OCI-LY1 (cell line): ENCODE measurements at regions not wholly inside any gene's neighbourhood (a gene's known extent, or its start where the extent isn't known, plus 50 kb on each side); places are given as distances from the start of the nearest gene placed in this dataset.

Source experiments
- H2AFZ ChIP-seq: fragments of 200-600 bp; sonication (generic), shearing (Covaris generic); 2 replicates; pipeline ENCODE4 v1.6.0; 2014; ENCODE audit warnings: antibody characterized with exemption, mild to moderate bottlenecking, low read length
- H3F3A ChIP-seq: fragments of 200-600 bp; sonication (generic), shearing (Covaris generic); 2 replicates; pipeline ENCODE4 v1.6.0; 2014; ENCODE audit warnings: mild to moderate bottlenecking, antibody characterized with exemption, low read length, moderate library complexity; ENCODE audit not compliant: insufficient read depth
- H3K27ac ChIP-seq: fragments of 200-600 bp; sonication (generic); 2 replicates; pipeline ENCODE4 v1.5.1; 2014; ENCODE audit warnings: low read length, mixed run types, mild to moderate bottlenecking, low read depth; ENCODE audit not compliant: poor library complexity, severe bottlenecking
- H3K27me3 ChIP-seq: fragments of 200-600 bp; sonication (generic); 2 replicates; pipeline ENCODE4 v1.6.0; 2014; ENCODE audit warnings: antibody characterized with exemption, mild to moderate bottlenecking, low read length, moderate library complexity; ENCODE audit not compliant: insufficient read depth
- H3K36me3 ChIP-seq: fragments of 200-600 bp; sonication (generic); 2 replicates; pipeline ENCODE4 v1.6.1; 2014; ENCODE audit warnings: mild to moderate bottlenecking, antibody characterized with exemption, low read length, moderate library complexity, mixed read lengths; ENCODE audit not compliant: insufficient read depth
- H3K4me1 ChIP-seq: fragments of 200-600 bp; sonication (generic); 2 replicates; pipeline ENCODE4 v1.5.1; 2014; ENCODE audit warnings: mild to moderate bottlenecking, low read length, moderate library complexity; ENCODE audit not compliant: insufficient read depth, severe bottlenecking
- H3K4me2 ChIP-seq: fragments of 200-600 bp; sonication (generic), shearing (Covaris generic); 2 replicates; pipeline ENCODE4 v1.6.1; 2014; ENCODE audit warnings: low read length
- H3K4me3 ChIP-seq: fragments of 200-600 bp; sonication (generic); 2 replicates; pipeline ENCODE4 v1.5.1; 2014; ENCODE audit warnings: low read length, low read depth, mild to moderate bottlenecking, mixed read lengths; ENCODE audit not compliant: poor library complexity, severe bottlenecking
- H3K79me2 ChIP-seq: fragments of 200-600 bp; shearing (Covaris generic); 2 replicates; pipeline ENCODE4 v1.6.1; 2016; ENCODE audit warnings: mixed run types, low read length, mixed read lengths; ENCODE audit not compliant: insufficient read depth
- H3K9ac ChIP-seq: fragments of 200-600 bp; sonication (generic), shearing (Covaris generic); 2 replicates; pipeline ENCODE4 v1.6.1; 2014; ENCODE audit warnings: mild to moderate bottlenecking, low read length, mixed read lengths
- H3K9me2 ChIP-seq: fragments of 200-600 bp; sonication (generic), shearing (Covaris generic); 2 replicates; pipeline ENCODE4 v1.6.1; 2014; ENCODE audit warnings: low read depth, mild to moderate bottlenecking, low read length, mixed read lengths
- H3K9me3 ChIP-seq: fragments of 200-600 bp; shearing (Covaris generic); 2 replicates; pipeline ENCODE4 v1.6.1; 2014; ENCODE audit warnings: low read length, mixed read lengths
- H4K20me1 ChIP-seq: fragments of 200-600 bp; sonication (generic), shearing (Covaris generic); 2 replicates; pipeline ENCODE4 v1.6.0; 2016; ENCODE audit warnings: mild to moderate bottlenecking, low read length; ENCODE audit not compliant: insufficient read depth
- CTCF ChIP-seq: fragments of 200-600 bp; sonication (generic), shearing (Covaris generic); IDR thresholded peaks from 2 replicates; pipeline ENCODE4 v1.5.1; 2017; ENCODE audit warnings: mild to moderate bottlenecking, antibody characterized with exemption, low read length, moderate library complexity, mixed read lengths
- EZH2 ChIP-seq: fragments of 200-600 bp; sonication (generic), shearing (Covaris generic); IDR thresholded peaks from 2 replicates; pipeline ENCODE4 v1.8.0; 2017; ENCODE audit warnings: borderline replicate concordance, mixed run types, mild to moderate bottlenecking, antibody characterized with exemption, low read length, moderate library complexity, mixed read lengths

- Histone ChIP-seq H3F3A (no peaks in the 10 kb centered on the region), H3K9me3 (no peaks in the 10 kb centered on the region), H3K9me2 (no peaks in the 10 kb centered on the region), H4K20me1 (no peaks in the 10 kb centered on the region), H3K4me3 (no peak overlapping the region), H3K79me2 (no peaks in the 10 kb centered on the region), H3K36me3 (no peaks in the 10 kb centered on the region), H3K27me3 (no peaks in the 10 kb centered on the region), H3K9ac (no peak overlapping the region), H3K27ac (no peak overlapping the region), H2AFZ (no peak overlapping the region), H3K4me1 (no peaks in the 10 kb centered on the region), H3K4me2 (no peak overlapping the region)
- TF ChIP-seq CTCF (no peak), EZH2 (no peak)
These were observed 326.1 kb upstream of the RTL1 start for GRCh38 chr14:101229666-101230065.

GRCh38 chr14:101230161-101230850 lies 326.8 kb upstream of the RTL1 start:
- Histone ChIP-seq H3K4me3 (no peak overlapping the region), H3K4me2 (no peak overlapping the region), H3F3A (no peaks in the 10 kb centered on the region), H4K20me1 (no peaks in the 10 kb centered on the region), H3K79me2 (no peaks in the 10 kb centered on the region), H3K9me2 (no peaks in the 10 kb centered on the region), H3K9ac (no peak overlapping the region), H3K27me3 (no peaks in the 10 kb centered on the region), H3K4me1 (no peaks in the 10 kb centered on the region), H3K27ac (no peak overlapping the region), H3K36me3 (no peaks in the 10 kb centered on the region), H2AFZ (no peak overlapping the region), H3K9me3 (no peaks in the 10 kb centered on the region)
- no peak for TF ChIP-seq EZH2
- no peak for TF ChIP-seq CTCF

- no peaks in the 10 kb centered on the region for H4K20me1 ChIP-seq
- H3K9ac ChIP-seq, result no peak overlapping the region
- H3K27me3 ChIP-seq, result no peaks in the 10 kb centered on the region
- no peaks in the 10 kb centered on the region for H3K4me1 ChIP-seq
- no peak overlapping the region for H3K4me3 ChIP-seq
- no peaks in the 10 kb centered on the region for H3K9me2 ChIP-seq
- TF ChIP-seq EZH2 (no peak), CTCF (no peak)
- H3K79me2 ChIP-seq, result no peaks in the 10 kb centered on the region
- no peak overlapping the region for H3K27ac ChIP-seq
- no peaks in the 10 kb centered on the region for H3F3A ChIP-seq
- no peak overlapping the region for H2AFZ ChIP-seq
- H3K36me3 ChIP-seq, result no peaks in the 10 kb centered on the region
- H3K9me3 ChIP-seq, result no peaks in the 10 kb centered on the region
- H3K4me2 ChIP-seq, result no peak overlapping the region
These were observed 327.5 kb upstream of the RTL1 start for GRCh38 chr14:101230851-101231550.
